K562 (cell line): ENCODE measurements at regions not wholly inside any gene's neighbourhood (a gene's known extent, or its start where the extent isn't known, plus 50 kb on each side); places are given as distances from the start of the nearest gene placed in this dataset.

Experiments
- ATAC-seq: fragments of 200-7000 bp; cut with Tn5 transposase; 3 replicates; pipeline ENCODE4 v1.9.1; 2020; ENCODE audit warnings: moderate library complexity
- BruUV-seq: library from RNA; stranded (reverse); fragments of 400-500 nt; replicated peaks from 2 replicates; lab custom pipeline; 2021; lab: Mats Ljungman, UMichigan
- CTCF ChIA-PET: fragments of 300-600 bp; formaldehyde crosslinking; extraction: SDS; loops from one replicate; lab custom pipeline; 2021; ENCODE audit warnings: low intra/inter-chr PET ratio; lab: Yijun Ruan, JAX
- POLR2A ChIA-PET: fragments of 300-600, 350-650 bp; sonication (Branson Sonifier 250); formaldehyde crosslinking; extraction: SDS; loops from one replicate; lab custom pipeline; 2021; ENCODE audit warnings: antibody characterized with exemption, inconsistent platforms; lab: Yijun Ruan, JAX
- DNase-seq, 4 experiments: peaks; one replicate each; pipeline versions ENCODE4 v3.0.0 to v3.0.0-alpha.2; 2011 to 2018; ENCODE audit warnings: low spot score in 3 of 4, mixed read lengths in 3 of 4; ENCODE audit errors: extremely low read depth in 1 of 4
- FAIRE-seq: peaks from 2 replicates; lab custom pipeline; 2011; peaks lifted over from hg19 to GRCh38; lab: Jason Lieb, UNC
- H2AFZ ChIP-seq: 2 replicates; pipeline ENCODE4 v1.6.0; 2011; ENCODE audit warnings: low read depth, low read length, control low read depth, inconsistent platforms
- H3K27ac ChIP-seq: fragments of 200-600 bp; 3 replicates; pipeline ENCODE4 v1.8.0; 2011; ENCODE audit warnings: low read depth, mild to moderate bottlenecking, control low read depth, inconsistent platforms, low read length, moderate library complexity, mixed read lengths; ENCODE audit errors: extremely low read depth
- H3K27me3 ChIP-seq, 2 experiments: fragments of 300-600 bp in 1 of 2; 2 replicates in 1 of 2; 3 replicates in 1 of 2; pipeline versions ENCODE4 v1.6.0 to v1.8.0; 2011; ENCODE audit warnings: inconsistent platforms in 2 of 2, low read length in 2 of 2, mild to moderate bottlenecking in 1 of 2, mixed read lengths in 1 of 2, moderate library complexity in 1 of 2; ENCODE audit not compliant: control insufficient read depth in 2 of 2, insufficient read depth in 2 of 2
- H3K36me3 ChIP-seq: fragments of 300-600 bp; 3 replicates; pipeline ENCODE4 v1.8.0; 2011; ENCODE audit warnings: mild to moderate bottlenecking, low read length, inconsistent platforms; ENCODE audit not compliant: control insufficient read depth, insufficient read depth
- H3K4me1 ChIP-seq, 2 experiments: fragments of 200-600 bp in 1 of 2; replicated peaks in 1 of 2; 2 replicates in 1 of 2; 3 replicates in 1 of 2; pipeline versions ENCODE4 v1.5.1 to v1.8.0; 2011; ENCODE audit warnings: inconsistent platforms in 2 of 2, low read length in 2 of 2, mild to moderate bottlenecking in 1 of 2, mixed read lengths in 1 of 2, moderate library complexity in 1 of 2; ENCODE audit not compliant: control insufficient read depth in 2 of 2, insufficient read depth in 2 of 2
- H3K4me2 ChIP-seq: 2 replicates; pipeline ENCODE4 v1.6.1; 2011; ENCODE audit warnings: low read length, control low read depth, inconsistent platforms, mixed read lengths; ENCODE audit not compliant: insufficient read depth
- H3K4me3 ChIP-seq: fragments of 200-600 bp; sonication (generic), shearing (Covaris generic); 2 replicates; pipeline ENCODE4 v1.5.1; 2016; ENCODE audit warnings: control low read depth, inconsistent platforms
- H3K79me2 ChIP-seq: fragments of 200-600 bp; 3 replicates; pipeline ENCODE4 v1.8.0; 2011; ENCODE audit warnings: low read length, inconsistent platforms; ENCODE audit not compliant: control insufficient read depth, insufficient read depth
- H3K9ac ChIP-seq, 2 experiments: 2 replicates each; pipeline versions ENCODE4 v1.6.0 to v1.6.1; 2011; ENCODE audit warnings: low read depth in 2 of 2, low read length in 2 of 2, control low read depth in 1 of 2, inconsistent platforms in 1 of 2, mild to moderate bottlenecking in 1 of 2, mixed read lengths in 1 of 2; ENCODE audit not compliant: insufficient read depth in 1 of 2
- H3K9me1 ChIP-seq: one replicate; pipeline ENCODE4 v1.6.0; 2011; ENCODE audit warnings: inconsistent platforms, mild to moderate bottlenecking, low read length, moderate library complexity; ENCODE audit not compliant: control insufficient read depth, insufficient read depth
- H3K9me3 ChIP-seq: replicated peaks from 2 replicates; pipeline ENCODE4 v1.5.1; 2011; ENCODE audit warnings: low read depth, low read length, inconsistent platforms; ENCODE audit not compliant: control insufficient read depth, insufficient read depth
- H4K20me1 ChIP-seq: replicated peaks from 2 replicates; pipeline ENCODE4 v1.6.1; 2011; ENCODE audit warnings: low read length, inconsistent platforms, mixed read lengths; ENCODE audit not compliant: control insufficient read depth, insufficient read depth
- BRCA1 ChIP-seq, 2 experiments: fragments of 450-650 bp in 1 of 2; sonication (generic) in 1 of 2; formaldehyde crosslinking in 1 of 2; IDR thresholded peaks; 2 replicates each; pipeline versions ENCODE4 v1.5.0 to v1.6.1; 2017 to 2020; ENCODE audit warnings: mild to moderate bottlenecking in 1 of 2, missing genetic modification reagents in 1 of 2
- CREBBP ChIP-seq: IDR thresholded peaks from one replicate; pipeline ENCODE4 v1.6.1; 2012; ENCODE audit warnings: low read depth, mild to moderate bottlenecking, control low read depth, inconsistent platforms, low read length
- FOXJ2 ChIP-seq: fragments of 200-800 bp; sonication (Bioruptor generic); IDR thresholded peaks from 2 replicates; pipeline ENCODE4 v1.6.1; 2016; ENCODE audit warnings: missing genetic modification characterization, missing compliant biosample characterization
- HLTF ChIP-seq: fragments of 450-650 bp; IDR thresholded peaks from 2 replicates; pipeline ENCODE4 v1.6.1; 2016
- HMG20A ChIP-seq: fragments of 450-650 bp; formaldehyde crosslinking; conservative IDR thresholded peaks from 2 replicates; pipeline ENCODE4 v1.4.0; 2020; ENCODE audit warnings: mild to moderate bottlenecking, mixed read lengths
- LCOR ChIP-seq: sonication (generic); formaldehyde crosslinking; IDR thresholded peaks from 2 replicates; pipeline ENCODE4 v1.8.0; 2022; ENCODE audit warnings: mild to moderate bottlenecking, missing genetic modification reagents
- PHB ChIP-seq: fragments of 250-450 bp; sonication (Bioruptor Pico); IDR thresholded peaks from 2 replicates; pipeline ENCODE4 v1.5.0; 2021
- RBM25 ChIP-seq: fragments of 200-400 bp; formaldehyde crosslinking; IDR thresholded peaks from 2 replicates; pipeline ENCODE4 v1.6.1; 2018; ENCODE audit warnings: low read length, low read depth, moderate library complexity; ENCODE audit not compliant: severe bottlenecking
- SNRNP70 ChIP-seq: fragments of 200-400 bp; formaldehyde crosslinking; optimal IDR thresholded peaks from 2 replicates; pipeline ENCODE3; 2017; ENCODE audit warnings: low read depth, low read length
- TCF3 ChIP-seq: sonication (generic); formaldehyde crosslinking; IDR thresholded peaks from 2 replicates; pipeline ENCODE4 v1.4.0; 2020; ENCODE audit warnings: mild to moderate bottlenecking, missing genetic modification reagents
- ZC3H11A ChIP-seq: IDR thresholded peaks from 2 replicates; pipeline ENCODE4 v1.6.1; 2012; ENCODE audit warnings: low read depth, low read length, improper control_type of control experiment
- ZFP30 ChIP-seq: fragments of 250-450 bp; sonication (Bioruptor Pico); IDR thresholded peaks from 2 replicates; pipeline ENCODE4 v1.8.0; 2022; ENCODE audit warnings: moderate library complexity, mild to moderate bottlenecking, inconsistent platforms, borderline replicate concordance
- ZNF12 ChIP-seq: sonication (generic); formaldehyde crosslinking; IDR thresholded peaks from 2 replicates; pipeline ENCODE4 v1.4.0; 2020; ENCODE audit warnings: mild to moderate bottlenecking, missing genetic modification reagents
- ZNF134 ChIP-seq: fragments of 250-450 bp; sonication (Bioruptor Pico); conservative IDR thresholded peaks from 2 replicates; pipeline ENCODE4 v1.4.0; 2020
- ZNF444 ChIP-seq: fragments of 250-450 bp; sonication (Bioruptor Pico); IDR thresholded peaks from 2 replicates; pipeline ENCODE4 v1.4.0; 2020; ENCODE audit warnings: mild to moderate bottlenecking, moderate library complexity
- WGBS: fragments of 100-300 bp; shearing (Covaris generic); methylation state at CpG from one replicate; pipeline ENCODE4 v1.1.6; 2016; ENCODE audit warnings: low coverage, mixed read lengths; ENCODE audit not compliant: insufficient coverage; ENCODE audit errors: missing lambda C conversion rate; 5-methylcytosine and 5-hydroxymethylcytosine counted together
- in situ Hi-C: fragments of 300-500 bp; cut with MboI; formaldehyde crosslinking; loops from 4 replicates; pipeline ENCODE4 v1.15.0; 2018; ENCODE audit warnings: inconsistent platforms, mixed read lengths
- intact Hi-C: fragments of 100-400 bp; cut with micrococcal nuclease; formaldehyde crosslinking; loops from 2 replicates; pipeline ENCODE4 v1.14.2; 2022
- TF ChIP-seq, protein P1 (sequence below): fragments of 450-650 bp; IDR thresholded peaks from 2 replicates; pipeline ENCODE4 v1.6.1; 2017; ENCODE audit warnings: antibody characterized with exemption, mild to moderate bottlenecking

DNA sequence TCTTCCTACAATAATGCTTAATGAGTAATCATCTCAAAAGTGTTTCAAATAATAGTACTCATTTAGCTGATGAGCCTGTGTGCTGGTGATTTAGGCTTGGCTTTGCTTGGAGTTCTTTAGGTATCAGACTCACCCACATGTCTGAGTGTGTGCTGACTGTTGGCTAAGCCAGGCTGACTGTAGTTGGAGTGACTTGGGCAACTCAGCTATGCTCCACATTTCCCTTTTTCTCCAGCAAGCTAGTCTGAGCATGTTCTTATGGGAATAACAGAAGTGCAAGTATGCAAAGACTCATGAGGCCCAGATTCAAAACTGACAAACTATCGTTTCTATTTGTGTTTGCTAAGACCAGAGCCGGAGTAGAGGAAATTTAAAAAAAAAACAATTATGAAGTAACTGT, 99.0 kb upstream of the ADGRL4 start:
- Histone ChIP-seq H3K4me2 (no peak overlapping the region), H3K4me1 (no peaks in the 10 kb centered on the region), H3K9me1 (no peaks in the 10 kb centered on the region), H3K27me3 (no peaks in the 10 kb centered on the region), H3K9ac (no peak overlapping the region), H3K79me2 (no peaks in the 10 kb centered on the region), H3K27ac (no peak overlapping the region), H4K20me1 (no peaks in the 10 kb centered on the region), H3K4me3 (no peak overlapping the region), H3K9me3 (no peaks in the 10 kb centered on the region), H3K36me3 (no peaks in the 10 kb centered on the region), H2AFZ (no peak overlapping the region)
- POLR2A ChIA-PET = no interaction called here
- no peak for ATAC-seq
- WGBS = 0% methylated on average over 2 of the region's 2 CpGs
- BruUV-seq = no TSS peak
- no peak for FAIRE-seq
- CTCF ChIA-PET = no interaction called here
- in situ Hi-C loops = no loop called here
- TF ChIP-seq ZNF12 (CRISPR knock-in tag) = no peak
- no peak for TF ChIP-seq LCOR
- no peak for TF ChIP-seq ZNF444 (CRISPR knock-in tag)
- no peak for TF ChIP-seq HMG20A (CRISPR knock-in tag)
- TF ChIP-seq FOXJ2 (tag) = no peak
- TF ChIP-seq ZFP30 (CRISPR knock-in tag) = no peak
- TF ChIP-seq TCF3 (CRISPR knock-in tag) = no peak
- no peak for TF ChIP-seq HLTF
- TF ChIP-seq, protein P1, sequence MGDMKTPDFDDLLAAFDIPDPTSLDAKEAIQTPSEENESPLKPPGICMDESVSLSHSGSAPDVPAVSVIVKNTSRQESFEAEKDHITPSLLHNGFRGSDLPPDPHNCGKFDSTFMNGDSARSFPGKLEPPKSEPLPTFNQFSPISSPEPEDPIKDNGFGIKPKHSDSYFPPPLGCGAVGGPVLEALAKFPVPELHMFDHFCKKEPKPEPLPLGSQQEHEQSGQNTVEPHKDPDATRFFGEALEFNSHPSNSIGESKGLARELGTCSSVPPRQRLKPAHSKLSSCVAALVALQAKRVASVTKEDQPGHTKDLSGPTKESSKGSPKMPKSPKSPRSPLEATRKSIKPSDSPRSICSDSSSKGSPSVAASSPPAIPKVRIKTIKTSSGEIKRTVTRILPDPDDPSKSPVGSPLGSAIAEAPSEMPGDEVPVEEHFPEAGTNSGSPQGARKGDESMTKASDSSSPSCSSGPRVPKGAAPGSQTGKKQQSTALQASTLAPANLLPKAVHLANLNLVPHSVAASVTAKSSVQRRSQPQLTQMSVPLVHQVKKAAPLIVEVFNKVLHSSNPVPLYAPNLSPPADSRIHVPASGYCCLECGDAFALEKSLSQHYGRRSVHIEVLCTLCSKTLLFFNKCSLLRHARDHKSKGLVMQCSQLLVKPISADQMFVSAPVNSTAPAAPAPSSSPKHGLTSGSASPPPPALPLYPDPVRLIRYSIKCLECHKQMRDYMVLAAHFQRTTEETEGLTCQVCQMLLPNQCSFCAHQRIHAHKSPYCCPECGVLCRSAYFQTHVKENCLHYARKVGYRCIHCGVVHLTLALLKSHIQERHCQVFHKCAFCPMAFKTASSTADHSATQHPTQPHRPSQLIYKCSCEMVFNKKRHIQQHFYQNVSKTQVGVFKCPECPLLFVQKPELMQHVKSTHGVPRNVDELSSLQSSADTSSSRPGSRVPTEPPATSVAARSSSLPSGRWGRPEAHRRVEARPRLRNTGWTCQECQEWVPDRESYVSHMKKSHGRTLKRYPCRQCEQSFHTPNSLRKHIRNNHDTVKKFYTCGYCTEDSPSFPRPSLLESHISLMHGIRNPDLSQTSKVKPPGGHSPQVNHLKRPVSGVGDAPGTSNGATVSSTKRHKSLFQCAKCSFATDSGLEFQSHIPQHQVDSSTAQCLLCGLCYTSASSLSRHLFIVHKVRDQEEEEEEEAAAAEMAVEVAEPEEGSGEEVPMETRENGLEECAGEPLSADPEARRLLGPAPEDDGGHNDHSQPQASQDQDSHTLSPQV = no peak
- no peak for TF ChIP-seq ZNF134 (CRISPR knock-in tag)
- TF ChIP-seq SNRNP70 = no peak
- TF ChIP-seq BRCA1 (IDR thresholded peaks at IDR 0.05) = no peak
- TF ChIP-seq BRCA1 (CRISPR knock-in tag; IDR thresholded peaks at IDR 0.05) = no peak
- TF ChIP-seq ZC3H11A = no peak
- no peak for TF ChIP-seq PHB (CRISPR knock-in tag)
- TF ChIP-seq CREBBP = no peak
- TF ChIP-seq RBM25 = no peak
- intact Hi-C loops = no loop called here
- no peak for DNase-seq
